ENCODE measurements at regions not wholly inside any gene's neighbourhood (a gene's known extent, or its start where the extent isn't known, plus 50 kb on each side); places are given as distances from the start of the nearest gene placed in this dataset.

DNA sequence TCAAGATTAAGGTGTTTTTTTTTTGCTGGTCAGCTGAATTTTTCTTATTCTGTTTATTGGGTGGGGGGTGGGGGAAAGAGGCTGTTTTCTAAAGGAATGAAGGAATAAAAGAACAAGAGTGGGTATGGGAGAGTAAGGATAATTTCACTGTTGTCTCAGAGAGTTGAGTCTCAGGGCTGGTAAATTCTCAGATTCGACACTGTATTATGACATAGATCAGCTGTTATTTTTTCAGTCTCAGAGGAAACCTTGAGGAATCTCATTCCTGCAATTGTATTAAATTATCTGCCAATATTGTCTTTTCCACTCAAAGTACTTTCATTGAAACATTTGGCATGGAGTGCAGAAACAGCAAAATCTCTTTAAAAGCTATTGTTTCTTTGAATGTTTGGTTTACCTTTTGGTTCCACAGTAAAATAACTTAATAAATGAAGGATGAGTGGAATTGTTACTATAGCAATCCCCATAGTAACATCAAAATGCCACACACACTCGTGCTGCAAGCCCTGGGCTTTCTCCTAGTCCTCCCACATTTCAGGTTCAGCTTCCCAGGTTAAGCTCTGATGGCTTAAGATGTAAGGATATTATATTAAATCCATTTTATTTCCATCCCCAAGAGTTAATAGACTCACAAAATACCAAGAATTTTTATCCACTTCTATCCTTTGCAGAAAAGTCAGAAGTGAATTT lies 478.7 kb upstream of the TCF4 start:
- no peak for DNase-seq

DNA sequence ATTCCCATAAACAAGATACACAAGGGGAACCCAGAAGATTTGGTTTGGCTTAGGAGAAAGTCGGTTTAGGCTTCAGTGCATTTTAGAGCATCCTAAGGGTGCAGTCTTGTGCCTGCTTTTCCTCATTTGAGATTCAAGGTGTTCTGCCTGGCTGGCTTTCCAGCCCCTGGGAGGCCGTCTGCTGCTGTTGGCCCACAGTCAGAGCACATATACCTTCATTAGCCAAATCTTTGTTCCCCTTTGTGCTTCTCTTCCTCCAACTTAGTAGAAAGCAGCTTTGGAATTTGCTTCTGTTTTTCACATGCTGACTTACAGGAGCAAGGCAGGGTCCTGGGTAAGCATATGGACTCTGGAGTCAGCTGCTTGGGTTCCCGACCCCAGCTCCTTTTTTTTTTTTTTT lies 477.1 kb upstream of the TCF4 start:
- no peak for DNase-seq

DNA sequence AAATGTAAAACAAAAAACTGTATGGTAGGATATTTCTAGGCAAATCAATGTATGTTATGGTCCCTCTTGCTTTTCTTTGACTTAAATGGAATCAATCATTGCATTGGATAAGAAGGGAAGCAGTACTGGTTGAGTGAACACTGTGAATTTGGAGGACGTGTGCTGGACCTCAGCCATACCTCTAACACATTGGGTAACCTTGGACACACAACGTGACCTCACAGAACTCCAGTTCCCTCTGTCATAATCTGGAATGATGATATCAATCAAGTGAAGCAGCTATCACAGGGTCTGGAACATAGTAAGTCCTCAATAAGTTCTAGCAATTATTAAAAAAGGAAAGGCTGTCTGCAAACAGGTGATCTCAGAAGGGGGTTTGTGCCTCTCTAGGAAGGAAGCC lies 474.9 kb upstream of the TCF4 start:
- no peak for DNase-seq

- no peak for DNase-seq
These were observed 473.1 kb upstream of the TCF4 start for GRCh38 chr18:56060967-56061541.

DNA sequence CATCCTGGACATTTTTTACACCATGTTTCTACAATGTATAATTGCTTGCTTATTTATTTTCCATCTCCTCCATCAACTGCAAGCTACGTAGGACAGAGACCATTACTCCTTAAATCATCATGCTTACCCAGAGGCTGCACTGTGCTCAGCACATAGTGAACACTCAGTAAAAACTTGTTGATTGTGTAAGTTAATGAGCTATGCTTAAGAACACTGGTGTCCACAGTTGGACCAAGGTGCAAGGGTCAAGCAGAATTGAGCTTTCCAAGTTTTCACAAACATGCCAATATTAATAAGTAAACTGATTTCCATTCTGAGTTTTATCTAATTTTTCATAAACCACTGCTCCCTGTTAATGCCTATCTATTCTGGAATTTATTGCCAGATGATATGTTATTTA lies 464.2 kb upstream of the TCF4 start:
- no peak for DNase-seq

GRCh38 chr18:56044239-56044638 lies 456.2 kb upstream of the TCF4 start:
- no peak for DNase-seq

DNA sequence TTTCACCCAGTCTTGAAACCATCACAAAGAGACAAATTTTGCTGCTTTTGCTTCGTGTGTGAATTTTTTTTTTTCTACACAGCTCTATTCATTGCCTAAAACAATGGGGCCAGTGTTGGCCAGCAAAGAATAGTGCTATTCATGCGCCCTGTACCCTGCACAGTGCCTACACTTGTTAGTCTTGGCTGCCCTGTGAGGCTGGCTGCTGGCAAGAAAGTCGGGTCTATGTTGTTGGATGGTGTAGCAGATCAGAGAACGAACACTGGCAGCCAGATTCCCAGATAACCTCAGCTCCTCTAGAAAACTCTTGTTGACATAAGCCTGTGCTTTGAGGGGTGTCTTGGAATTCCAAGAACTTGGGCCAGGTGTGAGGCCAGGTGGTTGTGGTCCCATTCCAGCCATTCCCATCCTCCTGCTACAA lies 455.7 kb upstream of the TCF4 start:
- DNase-seq = no peak

DNA sequence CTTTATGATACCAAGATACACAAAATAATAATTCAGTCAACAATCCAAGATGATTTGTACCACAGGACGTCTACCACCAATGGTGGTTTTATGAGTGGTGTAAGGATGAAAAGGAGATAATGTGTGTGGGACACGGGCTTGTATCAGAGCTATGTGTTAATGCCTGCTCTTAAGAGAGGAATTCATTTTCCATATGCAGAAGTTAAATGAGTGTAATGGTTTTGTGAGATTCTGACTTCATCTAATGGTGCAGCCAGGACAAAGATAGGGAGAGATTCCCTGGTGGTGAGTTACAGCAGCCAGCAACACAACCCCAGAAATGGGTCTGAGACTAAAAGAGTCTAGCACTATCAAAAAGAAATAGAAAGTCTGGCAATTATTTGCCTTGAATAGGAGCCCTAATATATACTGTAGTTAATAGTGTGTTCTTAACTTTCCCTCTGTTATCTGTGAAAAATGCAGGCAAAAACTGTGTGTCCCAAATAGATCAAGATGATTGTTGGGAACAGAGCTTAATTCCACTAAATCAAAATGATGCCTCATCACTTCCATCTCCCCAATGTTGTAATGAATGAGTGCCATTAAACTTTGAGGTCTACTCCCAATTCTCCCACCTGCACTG lies 455.0 kb upstream of the TCF4 start:
- DNase-seq = no peak

DNA sequence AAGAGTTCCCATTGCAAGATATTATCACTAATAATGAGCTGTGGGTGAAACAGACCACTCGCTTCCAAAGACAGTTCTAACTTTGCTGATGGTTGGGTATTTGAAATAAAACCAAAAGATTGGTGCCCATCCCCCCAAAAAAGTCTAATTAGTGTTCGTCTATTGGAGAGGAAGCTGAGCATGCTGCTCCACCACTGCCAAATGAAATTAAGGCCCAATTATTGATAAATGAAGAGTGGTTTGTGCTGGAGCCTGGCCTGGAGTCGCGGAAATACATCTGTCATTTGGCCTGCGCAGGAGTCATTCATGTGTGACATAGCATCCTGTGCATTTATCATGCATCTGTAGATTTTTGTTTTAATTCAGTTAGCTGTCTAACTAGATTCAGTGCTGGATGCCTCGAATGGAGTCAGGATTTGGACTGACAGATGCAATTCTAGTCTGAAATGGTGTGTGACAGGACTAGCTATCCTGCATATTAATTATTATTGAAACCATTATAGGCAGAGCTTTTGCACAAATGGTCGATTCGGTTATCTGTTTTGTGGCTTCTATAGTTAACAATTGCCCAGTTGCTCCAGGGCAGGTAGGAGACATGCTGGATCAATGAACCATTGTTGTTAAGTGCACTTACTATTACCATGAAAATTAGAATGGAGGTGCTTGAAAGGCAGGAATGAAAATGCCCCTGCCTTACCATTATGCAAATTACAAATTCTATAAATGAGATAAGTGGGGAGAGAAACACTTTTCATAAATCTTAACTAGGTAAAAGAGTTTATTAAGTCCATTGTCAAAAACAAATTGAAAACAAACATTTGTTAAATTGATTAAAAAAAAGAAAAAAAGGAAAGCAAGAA lies 450.4 kb upstream of the TCF4 start:
- DNase-seq = no peak

GRCh38 chr18:56036741-56037140 lies 448.7 kb upstream of the TCF4 start:
- DNase-seq = no peak

GRCh38 chr18:56035546-56035945 lies 447.6 kb upstream of the TCF4 start:
- DNase-seq = no peak

- no peak for DNase-seq
These were observed 447.0 kb upstream of the TCF4 start for GRCh38 chr18:56034949-56035348.

GRCh38 chr18:56030060-56030459 lies 442.1 kb upstream of the TCF4 start:
- no peak for DNase-seq

DNA sequence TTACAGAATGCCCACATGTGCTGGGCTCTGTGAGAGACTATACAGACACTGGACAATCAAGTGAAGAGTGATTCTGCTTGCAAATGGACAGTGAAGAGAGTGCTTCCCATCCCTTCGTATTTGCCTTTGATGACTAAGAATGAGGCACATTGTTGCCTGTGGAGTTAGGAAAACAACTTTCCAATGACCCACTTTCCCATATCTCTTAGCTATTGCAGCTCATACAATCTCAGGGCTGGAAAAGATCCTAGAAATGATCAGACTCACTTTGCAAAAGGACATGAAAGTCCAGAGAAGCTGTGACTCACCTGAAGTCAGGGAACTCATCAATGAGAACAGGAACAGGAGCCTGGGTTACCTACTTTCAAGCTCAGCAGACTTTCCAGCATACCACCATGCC lies 440.5 kb upstream of the TCF4 start:
- DNase-seq = no peak

- no peak for DNase-seq
These were observed 438.5 kb upstream of the TCF4 start for GRCh38 chr18:56026509-56026908.

DNA sequence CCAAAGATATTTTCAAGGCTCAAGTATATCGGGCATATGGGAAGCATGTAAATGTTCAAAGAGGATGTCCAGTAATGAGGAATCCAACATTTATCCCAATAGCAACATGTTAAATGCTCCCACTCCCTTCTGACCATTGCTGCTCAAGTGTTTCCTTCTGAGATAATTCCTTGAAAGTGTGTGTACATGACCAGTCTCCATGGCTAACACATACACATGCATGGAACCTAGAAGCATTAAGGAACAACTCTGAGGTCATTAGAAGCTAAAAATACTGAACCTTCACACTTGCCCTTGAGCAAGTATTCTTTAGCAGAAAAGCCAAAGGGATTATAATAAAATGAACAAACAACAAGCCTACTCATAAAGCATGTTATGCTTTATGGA lies 433.8 kb upstream of the TCF4 start:
- DNase-seq = no peak

- DNase-seq = no peak
These were observed 433.3 kb upstream of the TCF4 start for GRCh38 chr18:56021136-56021808.

- no peak for DNase-seq
These were observed 431.9 kb upstream of the TCF4 start for GRCh38 chr18:56019908-56020307.

DNA sequence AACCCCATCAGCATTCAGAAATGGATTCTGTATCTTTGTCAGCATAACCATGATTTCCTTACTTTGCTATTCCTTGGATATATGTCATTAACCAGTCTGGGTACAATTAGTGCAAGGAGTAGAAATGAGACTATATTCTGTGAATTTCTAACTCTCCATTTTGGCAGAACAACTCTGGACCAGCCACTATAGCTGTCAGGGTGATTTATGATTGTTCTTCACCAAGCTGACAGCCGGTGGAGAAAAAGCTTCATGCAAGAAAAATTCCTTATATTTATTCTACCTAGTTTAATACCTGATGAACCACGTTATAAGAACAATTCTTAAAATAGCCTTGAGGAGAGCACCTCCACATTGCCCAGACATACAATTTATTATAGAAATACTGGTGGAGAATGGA lies 431.2 kb upstream of the TCF4 start:
- DNase-seq = no peak

- no peak for DNase-seq
These were observed 421.4 kb upstream of the TCF4 start for GRCh38 chr18:56009411-56009810.

- DNase-seq = no peak
These were observed 415.7 kb upstream of the TCF4 start for GRCh38 chr18:56003720-56004088.

DNA sequence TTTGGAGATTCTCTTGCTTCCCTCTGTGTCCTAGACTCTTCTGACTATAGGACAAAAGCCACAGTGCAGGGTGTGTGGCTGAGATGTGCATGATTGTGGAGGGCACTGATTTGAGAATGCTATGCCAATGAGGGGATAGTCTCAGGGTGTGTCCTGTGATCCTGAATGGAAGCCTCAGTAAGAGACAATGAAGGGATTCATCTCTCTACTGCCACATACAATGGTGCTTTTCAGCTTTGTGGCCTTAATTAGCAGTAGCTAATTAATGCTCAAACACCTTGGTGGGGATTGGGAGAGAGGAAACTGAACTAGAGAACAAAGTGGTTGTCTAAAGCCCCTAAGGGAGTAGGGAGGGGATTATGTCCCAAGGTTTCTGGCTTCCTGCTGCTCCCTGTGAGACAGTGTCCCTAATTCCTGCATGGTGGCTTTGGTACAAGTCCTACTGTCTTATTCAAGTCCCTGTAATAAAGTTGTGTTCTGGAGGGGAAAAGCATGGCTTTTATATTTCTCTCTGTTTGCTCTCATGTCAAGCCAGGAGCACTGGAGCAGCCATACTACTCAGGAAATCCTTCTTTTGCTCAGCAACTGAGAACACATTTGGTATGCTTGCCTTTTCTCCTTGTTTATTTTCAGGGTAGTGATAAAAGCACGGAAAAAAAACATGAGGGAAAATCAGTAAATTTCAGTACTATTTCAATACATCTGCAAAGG lies 415.2 kb upstream of the TCF4 start:
- DNase-seq = no peak

DNA sequence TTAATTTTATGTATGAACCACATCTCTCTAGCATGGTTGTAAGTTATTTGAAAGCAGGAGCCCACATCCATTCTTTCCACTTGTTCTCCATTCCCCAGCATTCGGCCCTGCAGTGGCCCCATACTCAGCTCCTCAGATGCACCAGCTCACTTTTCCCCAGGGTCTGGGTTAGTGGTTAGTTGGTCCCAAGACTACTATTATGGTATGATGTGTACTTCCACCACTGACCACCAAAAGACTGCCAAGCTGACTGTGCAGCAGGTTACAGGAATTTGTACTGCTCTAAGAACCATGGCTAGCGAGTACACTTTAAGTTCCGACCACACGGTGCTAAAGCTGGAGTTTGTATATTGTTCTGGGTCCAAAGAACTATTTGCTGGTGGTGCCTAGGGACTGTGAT lies 413.6 kb upstream of the TCF4 start:
- DNase-seq = no peak

Data from NCI-H187 (cell line).